Right kidney (tissue), 1 donor: ENCODE measurements at regions not wholly inside any gene's neighbourhood (a gene's known extent, or its start where the extent isn't known, plus 50 kb on each side); places are given as distances from the start of the nearest gene placed in this dataset.
"Not testable (repeated sequence)": the region's sequence is repeated elsewhere in the genome, so short reads cannot be mapped to it uniquely, and the experiment has no call there.

Source experiments
- DNase-seq: peaks from one replicate; pipeline ENCODE4 v3.0.0-alpha.2; 2016

DNA sequence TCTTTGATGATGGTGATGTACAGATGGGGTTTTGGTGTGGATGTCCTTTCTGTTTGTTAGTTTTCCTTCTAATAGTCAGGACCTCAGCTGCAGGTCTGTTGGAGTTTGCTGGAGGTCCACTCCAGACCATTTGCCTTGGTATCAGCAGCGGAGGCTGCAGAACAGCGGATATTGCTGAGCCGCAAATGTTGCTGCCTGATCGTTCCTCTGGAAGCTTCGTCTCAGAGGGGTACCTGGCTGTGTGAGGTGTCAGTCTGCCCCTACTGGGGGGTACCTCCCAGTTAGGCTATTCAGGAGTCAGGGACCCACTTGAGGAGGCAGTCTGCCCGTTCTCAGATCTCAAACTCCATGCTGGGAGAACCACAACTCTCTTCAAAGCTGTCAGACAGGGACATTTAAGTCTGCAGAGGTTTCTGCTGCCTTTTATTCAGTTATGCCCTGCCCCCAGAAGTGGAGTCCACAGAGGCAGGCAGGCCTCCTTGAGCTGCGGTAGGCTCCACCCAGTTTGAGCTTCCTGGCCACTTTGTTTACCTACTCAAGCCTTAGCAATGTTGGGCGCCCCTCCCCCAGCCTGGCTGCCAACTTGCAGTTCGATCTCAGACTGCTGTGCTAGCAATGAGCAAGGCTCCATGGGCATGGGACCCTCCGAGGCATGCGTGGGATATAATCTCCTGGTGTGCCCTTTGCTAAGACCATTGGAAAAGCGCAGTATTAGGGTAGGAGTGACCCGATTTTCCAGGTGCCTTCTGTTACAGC, 264.5 kb downstream of the MATN1 start:
- not testable (repeated sequence) for DNase-seq

DNA sequence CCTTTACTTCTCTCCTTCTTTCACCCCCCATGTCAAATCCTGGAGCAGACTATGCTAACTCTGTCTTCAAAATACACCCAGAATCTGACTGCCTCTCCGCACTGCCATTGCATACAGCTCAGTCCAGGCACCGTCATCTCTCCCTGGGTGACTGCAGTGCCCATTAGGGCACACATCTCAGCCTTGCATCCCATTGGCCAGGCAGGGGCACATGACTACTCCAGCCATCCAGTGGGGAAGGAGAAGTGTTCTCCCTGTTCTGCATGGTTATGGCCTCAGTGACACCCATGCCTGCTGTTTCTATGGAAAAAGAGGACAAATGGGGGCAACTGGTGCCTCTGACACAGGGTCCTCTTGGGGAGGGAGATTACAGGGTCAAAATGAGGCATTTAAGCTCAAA, 270.5 kb downstream of the MATN1 start:
- no peak for DNase-seq

DNA sequence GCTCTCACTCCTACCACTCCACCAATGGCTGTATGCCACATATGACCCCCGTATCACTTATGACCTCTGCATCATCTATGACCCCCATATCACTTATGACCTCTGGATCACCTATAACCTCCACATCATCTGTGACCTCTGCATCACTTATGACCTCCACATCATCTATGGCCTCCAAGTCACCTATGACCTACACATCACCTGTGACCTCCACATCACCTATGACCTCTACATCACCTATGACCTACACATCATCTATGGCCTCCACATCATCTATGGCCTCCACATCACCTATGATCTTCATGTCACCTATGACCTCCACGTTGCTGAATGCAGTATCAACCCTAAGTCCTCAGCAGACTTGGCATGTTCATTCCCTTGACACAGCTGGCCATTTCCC, 271.2 kb downstream of the MATN1 start:
- no peak for DNase-seq

DNA sequence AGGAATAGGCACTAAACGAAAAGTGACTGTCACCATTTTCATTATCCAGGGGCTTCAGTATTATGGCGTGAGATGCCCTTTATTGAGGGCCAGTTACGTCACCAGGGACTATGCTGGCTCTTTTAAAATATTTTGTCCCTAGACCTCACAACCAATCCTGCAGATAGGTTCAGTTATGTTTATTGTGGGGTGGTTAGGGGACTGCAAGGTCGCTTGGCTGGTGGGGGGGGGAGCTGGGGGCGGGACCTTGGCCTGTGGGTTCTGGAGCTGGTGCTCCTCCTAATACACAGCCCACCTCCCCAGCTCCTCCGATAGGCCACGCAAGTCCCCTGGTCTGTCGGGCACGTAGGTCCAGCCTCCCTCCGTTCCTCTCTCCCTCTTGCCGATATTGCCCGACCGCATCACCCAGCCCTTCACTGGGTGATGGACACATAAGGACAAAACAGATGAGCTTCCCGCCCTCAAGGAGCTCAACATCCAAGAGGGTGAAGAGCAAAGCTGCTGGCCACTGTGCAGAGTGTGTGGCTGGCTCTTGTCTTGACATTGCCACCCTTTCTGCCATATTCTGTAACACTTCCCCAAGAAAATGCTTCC, 271.8 kb downstream of the MATN1 start:
- DNase-seq: no peak

DNA sequence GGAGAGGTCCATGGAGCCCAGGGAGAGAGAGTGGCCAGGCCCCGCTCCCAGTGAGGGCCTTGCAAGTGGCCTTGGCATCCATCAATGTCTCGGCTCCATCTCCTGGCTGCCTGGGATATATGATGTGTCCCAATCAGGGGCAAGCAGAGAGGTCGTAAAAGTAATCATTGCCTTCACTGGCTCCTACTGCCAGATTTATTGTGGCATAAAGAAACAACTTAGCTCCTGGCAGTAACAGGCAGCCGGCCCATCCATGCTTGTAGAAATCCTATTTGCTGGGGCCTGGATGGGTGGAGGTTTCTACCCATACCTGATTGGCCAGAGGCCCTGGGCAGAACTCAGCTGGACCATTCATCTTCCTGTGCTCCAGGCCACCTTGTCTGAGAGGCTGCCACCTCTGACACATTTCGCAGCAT, 272.6 kb downstream of the MATN1 start:
- no peak for DNase-seq

DNA sequence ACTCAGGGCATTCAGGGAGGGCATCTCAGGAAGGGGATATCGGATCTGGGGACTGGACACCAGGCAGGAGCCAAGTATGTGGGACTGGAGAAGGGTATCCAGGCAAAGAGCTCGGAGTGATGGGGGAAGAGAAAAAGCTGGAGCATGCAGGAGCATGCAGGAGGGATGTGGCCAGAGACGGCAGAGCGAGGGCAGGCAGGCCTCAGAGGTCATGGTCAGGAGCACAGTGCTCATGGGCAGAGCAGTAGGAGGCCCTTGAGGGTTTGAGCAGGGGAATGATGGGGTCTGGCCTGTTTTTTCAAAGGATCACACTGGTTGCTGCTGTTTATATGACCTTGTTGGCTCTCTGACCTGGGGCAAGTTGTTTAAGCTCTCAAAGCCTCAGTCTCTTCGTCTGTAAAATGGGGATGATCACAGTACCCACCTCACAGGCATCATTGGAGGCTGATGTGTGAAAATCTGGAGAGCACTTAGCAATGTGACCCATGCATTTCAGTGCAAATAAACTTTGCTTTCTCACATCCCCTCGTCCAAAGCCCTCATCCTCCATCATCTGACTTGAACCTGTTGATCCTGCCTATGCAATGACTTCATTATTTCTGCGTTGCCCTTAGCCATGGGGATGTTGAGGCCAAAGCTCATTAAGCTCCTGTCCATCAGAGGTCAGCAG, 273.1 kb downstream of the MATN1 start:
- no peak for DNase-seq

DNA sequence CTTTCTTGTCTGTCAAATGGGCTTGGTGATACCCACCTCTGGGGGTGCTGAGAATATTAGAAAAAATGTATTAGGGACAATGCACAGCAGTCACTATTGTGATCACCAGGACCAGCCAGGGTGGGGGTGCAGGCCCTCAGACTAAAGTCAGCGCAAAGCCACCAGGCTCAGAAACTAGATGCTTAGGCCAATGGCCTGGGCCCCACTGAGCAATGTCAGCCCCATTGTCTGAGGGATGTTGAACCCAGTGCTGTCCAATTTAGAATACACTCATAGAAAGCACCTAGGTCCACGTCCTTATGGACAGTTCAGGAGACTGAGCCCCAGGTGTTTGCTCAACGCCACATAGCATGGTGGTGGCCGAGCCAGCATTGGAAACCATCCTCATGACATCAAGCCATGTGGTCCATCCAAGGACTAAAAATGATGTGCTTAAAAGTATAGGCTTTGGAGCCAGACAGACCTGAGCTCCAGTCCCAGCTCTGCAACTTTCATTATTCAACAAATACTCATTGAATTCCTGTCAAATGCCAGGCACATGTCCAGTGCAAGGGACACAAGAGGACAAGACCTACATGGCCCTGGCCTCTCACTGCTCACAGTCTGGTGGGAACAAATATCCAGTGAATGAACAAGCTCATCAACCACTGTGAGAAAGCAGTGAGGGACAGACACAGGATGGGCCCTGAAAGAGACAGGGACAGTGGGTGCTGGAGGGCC, 273.8 kb downstream of the MATN1 start:
- no peak for DNase-seq

DNA sequence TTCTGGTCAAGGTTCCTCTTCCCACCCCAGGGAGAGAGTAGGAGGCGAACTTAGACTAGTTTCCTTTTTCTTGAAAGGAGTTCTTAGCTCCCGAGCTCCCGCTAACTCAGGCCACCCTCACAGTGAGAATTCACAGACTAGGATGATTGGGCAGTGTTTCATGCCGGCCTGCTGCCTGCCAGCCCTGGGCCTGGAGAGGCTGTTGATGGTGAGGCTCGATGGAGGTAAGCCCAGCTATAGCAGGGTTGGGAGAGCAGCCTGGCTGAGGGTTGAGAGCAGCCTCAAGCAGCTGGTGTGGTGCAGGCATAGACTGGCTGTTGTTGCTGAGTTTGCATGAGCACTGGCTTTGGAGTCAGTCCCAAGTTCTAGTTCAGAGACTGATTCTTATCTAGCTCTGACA, 274.4 kb downstream of the MATN1 start:
- DNase-seq: no peak

DNA sequence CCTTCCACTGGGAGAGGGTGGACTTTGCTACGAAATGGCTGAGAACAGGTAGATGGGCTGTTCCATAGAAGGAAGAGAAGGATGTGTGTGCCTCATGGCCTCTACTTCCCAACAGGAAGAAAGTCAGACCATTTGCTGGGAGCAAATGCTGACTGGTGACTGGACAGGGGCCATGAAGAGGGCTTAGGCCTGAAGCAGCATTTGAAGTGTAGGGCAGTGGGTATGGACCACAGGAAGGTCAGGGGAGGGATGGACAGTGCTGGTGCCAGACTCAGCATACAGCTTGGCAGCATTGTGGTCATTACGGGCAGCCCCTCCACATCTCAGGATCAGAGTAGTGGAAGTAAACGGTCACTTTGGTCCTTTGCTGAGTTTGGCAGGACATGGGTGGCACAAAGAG, 275.7 kb downstream of the MATN1 start:
- no peak for DNase-seq

DNA sequence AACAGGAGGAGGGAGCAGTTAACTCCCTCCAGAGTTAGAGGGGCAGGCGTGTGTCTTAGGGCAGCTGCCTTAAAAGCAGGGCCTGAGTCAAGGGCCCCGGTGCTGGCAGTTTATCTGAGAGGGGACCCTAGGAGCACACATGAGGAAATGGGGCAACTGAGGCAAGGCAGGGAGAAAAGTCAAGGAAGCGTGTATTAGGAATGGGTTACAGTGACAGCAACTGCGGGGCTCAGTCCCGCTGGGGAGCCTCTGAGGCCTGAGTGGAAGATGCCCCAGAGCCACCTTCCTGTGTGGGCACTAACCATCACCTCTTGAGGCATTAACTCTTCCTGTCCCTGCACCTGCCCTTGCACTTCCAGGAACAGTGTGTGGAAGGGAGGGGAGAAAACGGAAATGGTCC, 276.3 kb downstream of the MATN1 start:
- no peak for DNase-seq

DNA sequence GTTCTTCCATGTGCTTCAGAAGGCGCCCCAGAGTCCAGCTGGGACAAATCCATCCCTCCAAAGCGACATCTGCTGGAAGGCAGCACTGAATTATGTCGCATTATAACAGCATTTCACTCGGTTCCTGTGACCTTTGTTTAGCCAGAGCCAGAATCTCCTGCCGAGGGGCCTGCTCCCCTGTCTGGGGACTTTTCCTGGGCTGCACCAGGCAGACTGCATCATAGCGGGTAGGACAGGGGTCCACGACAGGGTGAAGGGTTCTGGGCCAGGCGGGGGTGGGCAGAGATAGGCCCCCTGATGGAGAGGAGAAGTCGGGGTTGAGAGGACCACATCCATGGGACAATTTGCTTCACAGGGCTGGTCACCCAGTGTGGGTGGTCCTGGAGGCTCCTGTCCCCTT, 276.9 kb downstream of the MATN1 start:
- DNase-seq: no peak

DNA sequence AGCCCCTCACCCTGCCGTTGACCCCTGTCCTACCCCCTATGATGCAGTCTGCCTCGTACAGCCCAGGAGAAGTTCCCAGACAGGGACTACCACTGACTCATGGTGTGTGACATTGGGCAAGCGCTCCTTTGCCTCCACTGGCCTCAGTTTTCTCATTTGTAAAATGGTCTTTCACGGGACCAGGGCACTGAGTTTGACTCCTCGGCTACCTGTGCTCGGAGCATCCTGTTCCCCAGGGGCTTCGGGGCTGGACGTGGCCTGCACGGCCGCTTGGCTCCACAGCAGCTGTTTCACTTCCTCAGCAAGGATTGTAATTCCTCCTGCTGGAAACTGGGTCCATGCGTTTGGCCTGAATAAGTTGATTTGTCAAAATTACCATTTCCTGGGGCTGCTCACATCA, 277.3 kb downstream of the MATN1 start:
- no peak for DNase-seq

DNA sequence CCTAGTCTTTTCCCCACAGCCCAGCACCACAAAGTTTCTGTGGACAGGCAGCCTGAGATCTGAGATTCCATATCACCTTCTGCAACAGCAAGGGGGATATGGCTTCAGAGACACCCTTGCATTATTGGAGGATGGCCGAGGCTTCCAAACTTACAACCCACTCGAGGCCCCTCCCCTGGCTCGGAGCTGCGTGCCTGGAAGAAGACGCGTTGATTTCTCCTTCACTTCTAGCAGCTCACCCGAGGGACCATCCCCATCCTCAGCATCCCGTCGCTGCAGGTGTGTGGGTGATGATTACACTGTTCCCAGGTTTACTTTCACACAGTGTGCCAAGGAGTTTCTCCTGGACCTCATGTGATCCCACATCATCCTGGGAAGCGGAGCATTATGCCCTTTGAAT, 277.9 kb downstream of the MATN1 start:
- DNase-seq: no peak

DNA sequence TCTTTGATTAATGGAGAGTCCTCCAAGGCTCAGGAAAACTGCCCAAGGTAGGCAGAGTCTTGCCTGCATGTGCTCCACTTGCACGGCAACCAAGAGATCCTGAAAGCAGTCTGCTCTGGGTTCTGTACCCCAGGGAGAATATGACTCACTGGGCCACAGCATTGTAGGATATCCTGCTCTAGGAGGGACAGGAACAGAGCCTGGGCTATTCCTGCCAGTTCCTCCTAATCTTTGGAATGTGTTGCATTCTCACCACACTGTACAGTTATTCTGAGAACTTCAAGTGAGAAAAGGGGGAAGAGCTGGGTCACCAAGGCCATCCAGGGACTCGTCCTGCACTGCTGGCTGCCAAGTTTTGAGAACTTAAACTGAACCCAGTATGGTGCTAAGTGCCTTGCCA, 278.5 kb downstream of the MATN1 start:
- no peak for DNase-seq

DNA sequence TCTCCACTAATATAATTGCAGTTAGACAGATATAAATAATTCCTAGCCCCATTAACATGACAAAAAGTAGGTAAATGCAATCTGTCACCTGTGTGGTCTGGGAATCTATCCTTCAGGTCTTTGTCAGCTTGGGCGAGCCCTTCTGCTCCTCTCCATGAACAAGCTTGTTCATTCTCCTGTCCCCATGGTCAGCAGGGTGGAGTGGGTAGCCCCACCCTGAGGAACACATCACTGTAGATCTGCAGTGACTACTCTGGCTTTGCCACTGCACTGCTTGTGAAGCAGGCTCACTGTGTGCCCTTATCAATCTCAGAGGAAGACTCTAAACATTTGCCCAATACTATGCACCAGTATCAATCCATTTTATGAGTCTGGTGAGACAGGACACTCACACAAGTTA, 279.0 kb downstream of the MATN1 start:
- DNase-seq: no peak

DNA sequence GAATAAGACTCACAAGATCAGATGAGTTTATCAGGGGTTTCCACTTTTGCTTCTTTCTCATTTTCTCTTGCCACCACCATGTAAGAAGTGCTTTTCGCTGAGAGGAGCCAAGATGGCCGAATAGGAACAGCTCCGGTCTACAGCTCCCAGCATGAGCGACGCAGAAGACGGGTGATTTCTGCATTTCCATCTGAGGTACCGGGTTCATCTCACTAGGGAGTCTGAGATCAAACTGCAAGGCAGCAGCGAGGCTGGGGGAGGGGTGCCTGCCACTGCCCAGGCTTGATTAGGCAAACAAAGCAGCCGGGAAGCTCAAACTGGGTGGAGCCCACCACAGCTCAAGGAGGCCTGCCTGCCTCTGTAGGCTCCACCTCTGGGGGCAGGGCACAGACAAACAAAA, 285.1 kb downstream of the MATN1 start:
- not testable (repeated sequence) for DNase-seq

DNA sequence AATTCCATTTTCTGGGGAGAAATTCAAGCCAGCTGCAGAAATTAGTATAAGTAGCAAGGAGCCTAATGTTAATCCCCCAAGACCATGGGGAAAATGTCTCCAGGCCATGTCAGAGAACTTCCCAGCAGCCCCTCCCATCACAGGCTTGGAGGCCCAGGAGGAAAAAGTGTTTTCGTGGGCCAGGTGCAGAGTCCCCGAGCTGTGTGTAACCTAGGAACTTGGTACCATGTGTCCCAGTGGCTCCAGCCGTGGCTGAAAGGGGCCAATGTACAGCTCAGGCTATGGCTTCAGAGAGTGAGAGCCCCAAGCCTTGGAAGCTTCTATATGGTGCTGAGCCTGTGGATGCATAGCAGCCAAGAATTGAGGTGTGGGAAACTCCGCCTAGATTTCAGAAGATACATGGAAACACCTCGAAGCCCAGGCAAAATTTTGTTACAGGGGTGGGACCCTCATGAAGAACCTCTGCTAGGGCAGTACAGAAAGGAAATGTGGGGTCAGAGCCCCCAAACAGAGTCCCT, 286.3 kb downstream of the MATN1 start:
- DNase-seq: no peak

DNA sequence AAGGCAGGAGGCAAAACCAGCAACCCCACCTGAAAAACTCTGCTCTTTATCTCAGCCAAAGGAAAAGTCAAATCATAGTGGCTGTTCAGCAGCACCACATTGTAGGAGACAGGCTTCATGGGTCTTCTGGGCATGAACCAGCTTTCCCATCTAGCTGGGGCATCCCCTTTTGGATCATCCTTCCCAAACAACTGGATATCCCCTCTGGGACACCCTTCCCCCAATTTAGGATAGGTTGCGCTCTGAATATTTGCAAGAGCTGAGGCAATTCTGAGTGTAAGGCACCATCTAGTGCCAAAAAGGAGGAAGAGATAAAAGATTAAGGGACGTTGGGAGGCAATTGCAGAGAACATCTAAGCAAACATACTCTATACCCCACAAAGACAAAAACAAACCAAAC, 295.8 kb downstream of the MATN1 start:
- no peak for DNase-seq

DNA sequence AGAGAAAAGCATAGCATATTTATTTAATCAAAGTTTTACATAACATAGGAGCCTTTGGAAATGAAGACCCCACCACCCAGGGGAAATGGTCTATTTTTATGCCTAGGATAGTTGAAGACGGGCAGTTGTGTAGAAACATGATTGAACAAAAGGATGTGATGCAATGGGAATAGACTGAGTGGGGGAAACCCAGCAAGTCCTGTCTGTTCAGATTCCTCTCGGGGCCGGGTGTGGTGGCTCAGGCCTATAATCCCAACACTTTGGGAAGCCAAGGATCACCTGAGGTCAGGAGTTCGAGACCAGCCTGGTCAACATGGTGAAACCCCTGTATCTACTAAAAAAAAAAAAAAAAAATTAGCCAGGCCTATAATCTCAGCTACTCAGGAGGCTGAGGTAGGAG, 298.3 kb downstream of the MATN1 start:
- DNase-seq: no peak

DNA sequence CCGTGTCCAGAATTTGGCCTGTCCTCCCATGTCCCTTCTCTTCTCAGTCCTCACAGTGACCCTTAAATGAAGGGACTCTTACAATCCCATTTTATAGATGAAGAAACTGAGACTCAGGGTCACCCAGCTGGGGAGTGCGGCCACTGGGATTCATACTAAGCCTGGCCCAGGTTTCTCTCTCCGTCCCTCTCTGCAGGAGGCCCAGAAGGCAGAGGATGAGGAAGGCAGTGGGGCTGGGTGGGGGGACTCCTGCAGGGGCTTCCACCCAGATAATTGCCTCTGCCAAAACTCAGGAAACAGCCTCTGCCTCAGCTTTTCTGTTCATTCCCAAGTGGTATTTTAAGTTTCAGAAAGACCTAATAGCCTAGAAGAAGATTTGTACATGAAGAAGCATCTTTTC, 299.8 kb downstream of the MATN1 start:
- DNase-seq: no peak

DNA sequence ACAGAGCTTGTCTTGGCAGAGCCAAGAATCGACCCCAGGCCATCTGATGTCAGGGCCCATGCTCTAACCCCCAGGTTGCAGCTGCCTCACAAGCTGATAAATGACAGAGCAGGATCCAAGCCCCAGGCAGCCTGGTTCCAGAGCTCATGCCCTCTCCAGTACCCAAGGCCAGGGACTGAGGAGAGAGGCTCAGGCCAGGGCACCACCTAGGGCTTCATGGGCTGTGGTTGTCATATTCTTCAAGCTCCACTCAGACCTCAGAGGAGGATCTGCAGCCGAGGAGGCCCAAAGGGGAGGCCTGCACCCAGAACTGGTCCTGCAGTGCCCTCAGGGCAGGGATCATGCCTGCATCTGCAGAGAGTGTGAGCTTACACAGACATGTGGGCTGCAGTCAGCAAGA, 301.1 kb downstream of the MATN1 start:
- no peak for DNase-seq

DNA sequence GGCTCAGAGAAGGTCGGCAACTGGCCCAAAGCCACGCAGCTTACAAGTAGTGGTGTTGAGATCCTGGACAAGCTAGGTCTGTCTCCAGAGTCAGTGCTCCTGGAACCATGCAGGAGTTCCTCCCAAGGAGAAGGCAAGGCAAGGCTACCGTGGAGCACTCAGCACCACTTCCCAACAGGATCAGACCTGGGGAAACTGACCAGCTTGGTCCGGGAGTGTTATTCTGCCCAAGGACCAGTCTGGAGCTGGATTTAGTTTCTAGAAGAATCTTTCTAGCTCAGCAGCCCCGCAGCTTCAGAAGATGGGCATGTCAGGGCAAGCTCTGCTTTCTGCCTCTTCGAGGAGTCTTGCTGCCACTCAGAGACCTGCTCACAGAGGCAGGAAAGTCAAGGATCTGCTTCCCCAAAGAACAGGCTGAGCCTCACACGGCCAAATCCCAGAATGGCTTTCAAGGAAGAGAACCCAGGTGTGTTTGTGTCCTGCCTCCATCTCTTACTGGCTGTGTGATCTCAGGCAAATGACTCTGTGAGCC, 302.8 kb downstream of the MATN1 start:
- DNase-seq: no peak

DNA sequence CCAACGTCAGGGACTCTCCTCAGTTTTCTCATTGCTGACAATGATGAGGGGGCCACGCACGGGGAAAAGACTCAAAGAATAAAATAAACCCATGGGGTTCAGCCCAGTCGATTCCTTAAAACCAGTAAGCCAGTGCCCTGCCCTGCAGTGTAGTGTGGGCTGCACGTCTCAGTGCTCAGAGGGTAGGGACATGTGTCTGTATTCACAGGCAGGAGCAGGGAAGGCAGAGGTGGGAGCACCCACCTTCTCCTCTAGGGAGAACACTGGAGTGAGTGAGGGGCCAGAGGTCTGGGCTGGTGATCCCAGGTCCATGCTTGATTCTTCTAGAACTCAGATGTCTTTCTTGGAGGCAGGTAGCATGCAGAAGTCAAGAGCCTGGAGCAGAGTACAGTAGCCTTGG, 303.6 kb downstream of the MATN1 start:
- DNase-seq: no peak
